HG03432 (cell line): ENCODE measurements at regions not wholly inside any gene's neighbourhood (a gene's known extent, or its start where the extent isn't known, plus 50 kb on each side); places are given as distances from the start of the nearest gene placed in this dataset.
"Not testable (repeated sequence)": the region's sequence is repeated elsewhere in the genome, so short reads cannot be mapped to it uniquely, and the experiment has no call there.

Experiments
- ATAC-seq: cut with Tn5 transposase; IDR thresholded peaks from one replicate; pipeline ENCODE4 v1.9.1; 2021; ENCODE audit warnings: mild to moderate bottlenecking, moderate library complexity; ENCODE audit not compliant: unreplicated experiment

GRCh38 chr13:73544175-73544574 is 485.4 kb downstream of the KLF5 start:
- no peak for ATAC-seq

GRCh38 chr13:73542446-73542845 is 483.6 kb downstream of the KLF5 start:
- ATAC-seq, result no peak

- no peak for ATAC-seq
Observed at GRCh38 chr13:73536865-73537264, 478.1 kb downstream of the KLF5 start.

DNA sequence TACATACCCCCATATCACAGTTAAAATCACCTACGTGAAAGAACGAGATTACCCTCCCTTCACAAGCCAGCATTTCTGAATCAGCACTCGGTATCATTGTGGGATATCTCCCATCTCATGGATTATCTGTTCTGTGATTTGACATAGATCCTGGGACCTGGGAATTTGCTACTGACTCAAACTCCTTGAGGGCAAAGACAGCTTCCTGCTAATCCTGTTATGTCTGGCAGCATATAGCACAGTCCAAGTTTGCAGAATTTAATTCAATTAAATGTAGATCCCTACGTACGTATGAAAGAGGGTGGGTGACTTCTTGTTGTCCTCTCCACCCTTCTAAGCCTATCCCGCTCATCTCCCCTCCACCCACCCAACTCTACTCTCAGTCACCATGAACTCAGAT is 476.5 kb downstream of the KLF5 start:
- ATAC-seq, result no peak

DNA sequence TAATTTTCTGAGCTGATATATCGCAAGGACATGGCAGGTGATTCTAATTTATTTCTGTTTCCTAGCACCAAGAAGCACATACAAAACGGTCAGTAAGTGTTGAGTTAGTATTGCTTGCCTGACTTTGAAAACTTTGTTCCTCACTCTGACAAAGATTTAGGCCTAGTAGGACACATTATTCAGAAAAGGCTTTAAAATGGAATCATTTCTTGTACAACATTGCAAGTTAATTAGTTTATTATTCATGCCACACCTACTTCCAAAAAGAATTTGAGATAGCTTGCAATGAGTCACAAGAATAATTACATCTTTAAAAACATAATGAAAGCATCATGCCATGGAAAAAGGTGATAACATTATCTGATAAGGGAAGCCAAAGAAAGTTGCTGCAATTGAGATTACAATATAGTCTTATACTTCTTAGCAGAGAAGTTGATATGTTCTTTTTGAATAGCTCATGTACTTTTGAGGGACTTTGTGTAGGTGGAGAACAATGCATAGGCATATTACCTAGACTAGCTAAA is 474.2 kb downstream of the KLF5 start:
- ATAC-seq, result no peak

GRCh38 chr13:73532582-73532981 is 473.8 kb downstream of the KLF5 start:
- ATAC-seq, result no peak

GRCh38 chr13:73531014-73531413 is 472.2 kb downstream of the KLF5 start:
- no peak for ATAC-seq

DNA sequence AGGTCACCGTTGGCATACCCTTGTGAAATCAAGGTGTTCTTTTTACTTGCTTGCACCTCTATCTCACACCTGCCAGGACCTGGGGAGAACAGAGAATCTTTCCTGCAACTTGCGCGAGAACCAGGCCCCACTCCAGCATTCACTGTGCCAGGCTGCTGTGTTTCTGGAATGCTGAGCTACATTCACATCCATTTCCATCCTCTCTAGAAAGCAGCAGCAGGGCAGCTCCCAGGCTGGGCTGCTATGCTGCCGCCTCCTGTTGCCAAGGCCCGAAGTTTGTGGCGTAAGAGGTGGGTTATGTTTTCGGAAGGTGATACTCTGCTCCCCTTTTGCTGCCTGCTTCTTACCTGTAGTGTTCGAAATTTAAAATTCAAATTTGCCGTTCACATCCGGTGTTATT is 464.1 kb downstream of the KLF5 start:
- ATAC-seq, result no peak

GRCh38 chr13:73521985-73522524 is 463.2 kb downstream of the KLF5 start:
- ATAC-seq, result no peak

DNA sequence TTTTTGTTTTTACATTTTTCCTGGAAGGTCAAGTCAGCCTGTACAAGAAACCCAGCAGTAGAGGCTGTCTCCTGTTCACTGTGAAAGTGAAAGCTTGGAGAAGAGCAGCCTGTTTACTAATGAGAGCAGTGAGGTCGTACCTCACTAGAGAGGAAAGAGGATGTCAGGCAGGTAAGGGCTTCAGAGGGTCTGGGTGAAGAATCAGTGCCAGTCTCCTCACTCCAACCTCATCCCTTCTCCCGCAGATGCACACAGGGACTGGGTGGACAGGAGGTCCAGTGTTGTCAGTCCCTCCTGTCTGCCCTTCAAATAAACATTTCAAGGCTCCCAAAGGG is 462.5 kb downstream of the KLF5 start:
- no peak for ATAC-seq

- ATAC-seq, result no peak
Observed at GRCh38 chr13:73520566-73521289, 461.9 kb downstream of the KLF5 start.

GRCh38 chr13:73520135-73520534 is 461.3 kb downstream of the KLF5 start:
- ATAC-seq, result not testable (repeated sequence)

DNA sequence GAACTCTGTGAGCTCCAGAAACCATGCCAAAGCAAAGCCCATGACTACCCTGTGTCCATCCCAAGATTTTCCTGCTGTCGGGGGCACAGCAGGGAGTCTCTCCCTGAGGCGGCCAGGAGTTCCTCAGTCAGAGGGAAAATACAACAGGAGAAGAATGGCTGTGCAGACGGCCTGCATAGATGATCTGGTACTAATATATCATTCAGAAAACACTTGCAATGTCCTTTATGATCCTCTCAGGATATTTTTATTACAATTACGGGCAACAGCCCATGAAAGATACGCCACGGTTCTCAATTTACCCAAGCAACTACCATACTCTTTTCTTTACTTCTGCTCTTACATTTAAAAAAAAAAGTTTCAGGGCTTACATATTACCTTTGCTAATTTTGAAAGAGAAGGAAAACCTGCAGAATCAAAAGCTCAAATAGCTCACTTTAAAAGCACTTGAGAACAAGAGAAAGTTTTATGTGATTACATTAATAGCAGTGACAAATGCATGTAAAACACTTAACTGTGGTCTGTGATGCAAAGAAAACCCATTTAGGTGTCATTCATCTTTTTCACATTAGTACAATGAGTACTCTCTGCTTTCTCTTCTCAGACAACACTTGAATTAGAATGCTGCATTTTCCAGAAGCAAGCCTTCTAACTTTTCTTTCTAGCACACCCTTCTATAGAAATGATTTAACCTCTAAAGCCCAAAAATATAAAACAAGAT is 460.8 kb downstream of the KLF5 start:
- ATAC-seq, result no peak

DNA sequence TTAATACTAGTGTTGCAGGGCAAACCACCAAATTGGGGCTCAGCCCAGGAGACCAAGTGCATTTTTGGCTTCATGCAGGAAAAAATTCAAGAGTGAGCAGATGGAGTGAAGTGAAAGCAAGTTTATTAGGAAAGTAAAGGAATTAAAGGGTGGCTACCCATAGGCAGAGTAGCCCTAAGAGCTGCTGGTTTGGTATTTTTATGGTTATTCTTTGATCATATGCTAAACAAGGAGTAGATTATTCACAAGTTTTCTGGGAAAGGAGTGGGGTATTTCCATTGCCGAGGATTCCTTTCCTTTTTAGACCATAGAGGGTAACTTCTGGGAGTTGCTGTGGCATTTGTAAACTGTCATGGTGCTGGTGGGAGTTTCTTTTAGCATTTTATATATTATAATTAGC is 459.0 kb downstream of the KLF5 start:
- ATAC-seq, result no peak

DNA sequence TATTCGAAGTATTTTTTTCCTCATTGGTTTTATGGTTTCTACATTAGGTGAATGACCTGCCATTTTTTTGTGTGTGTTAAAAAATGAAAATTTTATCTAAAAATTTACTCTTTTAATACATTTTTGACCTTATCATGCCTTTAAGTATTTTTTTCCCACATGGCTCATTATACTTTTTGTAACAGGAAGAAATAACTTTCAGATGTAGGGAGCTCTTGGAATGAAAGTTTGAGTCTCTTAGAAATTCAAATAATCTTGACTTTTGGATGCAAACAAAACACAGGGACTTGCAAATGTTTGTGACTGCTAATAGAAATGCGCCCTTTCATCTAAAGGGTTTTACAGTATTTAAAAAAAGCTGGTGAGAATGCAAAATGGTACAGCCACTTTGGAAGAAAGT is 457.9 kb downstream of the KLF5 start:
- no peak for ATAC-seq

GRCh38 chr13:73514208-73514607 is 455.4 kb downstream of the KLF5 start:
- no peak for ATAC-seq

GRCh38 chr13:73513751-73514150 is 454.9 kb downstream of the KLF5 start:
- ATAC-seq, result no peak

DNA sequence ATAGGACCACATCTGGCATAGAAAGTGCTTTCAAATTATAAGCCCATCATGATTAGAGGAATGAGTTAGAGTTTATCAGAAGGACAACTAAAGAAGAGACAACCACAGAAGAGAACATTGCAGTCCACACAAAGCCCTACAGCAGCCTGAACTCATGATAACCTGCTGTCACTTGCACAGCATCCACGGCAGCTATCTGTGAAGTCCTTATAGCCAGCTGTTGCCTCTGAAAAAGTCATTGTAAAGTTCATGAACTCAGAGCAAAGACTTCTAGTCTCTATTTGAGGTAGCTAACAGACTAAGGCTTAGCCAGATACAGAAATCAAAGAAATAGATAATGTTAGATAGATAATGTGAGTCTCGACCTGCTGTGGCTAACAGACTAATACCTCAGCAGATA is 450.0 kb downstream of the KLF5 start:
- no peak for ATAC-seq

DNA sequence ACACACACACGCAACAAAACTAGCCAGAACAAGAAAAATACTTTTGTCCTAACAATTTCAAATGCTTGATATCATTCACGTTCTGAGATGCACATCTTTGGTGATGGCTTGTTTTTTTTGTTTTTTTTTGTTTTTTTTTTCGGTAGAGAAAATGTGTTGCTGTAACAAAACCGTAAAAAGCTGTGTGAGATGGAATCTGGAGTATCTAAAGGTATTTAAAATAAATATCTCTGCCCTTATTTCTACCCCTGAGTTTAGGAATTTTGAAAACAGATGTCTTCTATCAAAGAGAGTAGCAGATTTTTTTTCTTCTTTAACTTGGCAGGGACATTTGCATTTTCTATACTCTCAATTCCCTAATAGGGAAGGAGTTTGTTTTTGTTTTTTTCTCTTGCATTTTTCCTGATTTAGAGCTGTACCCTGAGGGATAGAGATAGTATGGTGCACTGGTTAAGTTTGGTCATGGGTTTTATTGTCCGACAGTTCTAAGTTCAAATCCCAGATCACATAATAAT is 446.6 kb downstream of the KLF5 start:
- no peak for ATAC-seq

DNA sequence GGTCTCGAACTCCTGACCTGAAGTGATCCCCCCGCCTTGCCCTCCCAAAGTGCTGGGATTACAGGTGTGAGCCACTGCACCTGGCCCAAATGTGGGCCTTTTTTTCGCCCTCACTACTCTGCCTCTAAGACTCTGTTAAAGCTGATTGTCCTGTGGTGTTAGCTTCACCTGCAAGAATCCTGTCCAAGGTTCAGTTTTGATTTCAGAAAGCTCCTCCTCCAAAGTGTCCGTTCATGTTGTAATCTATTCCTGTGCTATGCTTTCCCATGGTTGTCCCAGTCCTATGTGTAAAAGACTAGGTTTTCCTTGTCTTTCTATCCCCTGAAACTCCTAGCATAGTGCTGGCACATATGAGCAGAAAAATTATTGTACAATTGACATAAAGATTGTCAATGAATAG is 440.9 kb downstream of the KLF5 start:
- ATAC-seq, result no peak

DNA sequence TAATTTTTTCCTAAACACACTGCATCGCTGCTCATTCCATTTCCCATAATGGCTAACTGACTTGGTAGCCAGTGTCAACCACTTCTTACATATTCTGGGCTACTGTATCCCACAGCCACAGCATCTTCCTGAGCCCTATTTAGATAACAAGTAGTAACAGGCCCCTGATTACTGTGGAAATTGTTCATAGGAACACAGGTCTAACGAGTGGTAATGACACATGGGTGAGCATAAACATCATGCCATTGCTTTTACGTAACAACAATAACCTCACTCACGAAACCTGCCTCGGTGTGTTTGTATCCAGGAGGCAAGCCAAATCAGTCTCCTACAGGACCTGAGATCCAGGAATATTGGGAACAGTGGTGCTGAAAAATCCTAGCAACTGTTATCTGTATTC is 438.6 kb downstream of the KLF5 start:
- ATAC-seq, result no peak

GRCh38 chr13:73496711-73497110 is 437.9 kb downstream of the KLF5 start:
- no peak for ATAC-seq
